22Rv1 (cell line): ENCODE measurements at regions not wholly inside any gene's neighbourhood (a gene's known extent, or its start where the extent isn't known, plus 50 kb on each side); places are given as distances from the start of the nearest gene placed in this dataset.

Source experiments
- H3K27ac ChIP-seq: fragments of 450-650 bp; 2 replicates; pipeline ENCODE4 v1.5.1; 2017
- CTCF ChIP-seq: fragments of 450-650 bp; IDR thresholded peaks from 2 replicates; pipeline ENCODE4 v1.5.1; 2017; ENCODE audit warnings: mild to moderate bottlenecking
- ZFX ChIP-seq: fragments of 450-650 bp; IDR thresholded peaks from 2 replicates; pipeline ENCODE4 v1.6.1; 2017; ENCODE audit warnings: antibody characterized with exemption, borderline replicate concordance

GRCh38 chr9:19662213-19662612 is 126.6 kb downstream of the SLC24A2 start:
- no peak overlapping the region for H3K27ac ChIP-seq
- TF ChIP-seq CTCF: no peak
- TF ChIP-seq ZFX: no peak

- TF ChIP-seq CTCF (no peak), ZFX (no peak)
- no peak overlapping the region for H3K27ac ChIP-seq
Measured at GRCh38 chr9:19660019-19660418, 128.8 kb downstream of the SLC24A2 start.

- no peak overlapping the region for H3K27ac ChIP-seq
Measured at GRCh38 chr9:19656704-19657103, 132.1 kb downstream of the SLC24A2 start.

GRCh38 chr9:19651681-19652080 is 137.2 kb downstream of the SLC24A2 start:
- H3K27ac ChIP-seq: no peak overlapping the region
- TF ChIP-seq ZFX (no peak), CTCF (no peak)

More at GRCh38 chr9:19656704-19657103, 132.1 kb downstream of the SLC24A2 start:
- no peak for TF ChIP-seq CTCF
- no peak for TF ChIP-seq ZFX

GRCh38 chr9:19650312-19650711 is 138.5 kb downstream of the SLC24A2 start:
- no peak for TF ChIP-seq CTCF
- no peak for TF ChIP-seq ZFX
- H3K27ac ChIP-seq: no peak overlapping the region

- H3K27ac ChIP-seq: no peak overlapping the region
- TF ChIP-seq ZFX (no peak), CTCF (no peak)
Measured at GRCh38 chr9:19649336-19650041, 139.3 kb downstream of the SLC24A2 start.

GRCh38 chr9:19648672-19649071 is 140.2 kb downstream of the SLC24A2 start:
- H3K27ac ChIP-seq: no peak overlapping the region
- TF ChIP-seq CTCF: no peak
- TF ChIP-seq ZFX: no peak
